ENCODE measurements at regions not wholly inside any gene's neighbourhood (a gene's known extent, or its start where the extent isn't known, plus 50 kb on each side); places are given as distances from the start of the nearest gene placed in this dataset.

- no peak for TF ChIP-seq ZNF41 (CRISPR knock-in tag; conservative IDR thresholded peaks at IDR 0.05)
- TF ChIP-seq SIRT6 (IDR thresholded peaks at IDR 0.05; ENCODE audit: low read depth, low read length), result no peak
- TF ChIP-seq, protein P1, sequence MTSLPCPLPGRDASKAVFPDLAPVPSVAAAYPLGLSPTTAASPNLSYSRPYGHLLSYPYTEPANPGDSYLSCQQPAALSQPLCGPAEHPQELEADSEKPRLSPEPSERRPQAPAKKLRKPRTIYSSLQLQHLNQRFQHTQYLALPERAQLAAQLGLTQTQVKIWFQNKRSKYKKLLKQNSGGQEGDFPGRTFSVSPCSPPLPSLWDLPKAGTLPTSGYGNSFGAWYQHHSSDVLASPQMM (CRISPR knock-in tag; IDR thresholded peaks at IDR 0.05), result no peak
- no peak for TF ChIP-seq HDAC3 (IDR thresholded peaks at IDR 0.05; ENCODE audit: borderline replicate concordance, partially characterized antibody)
- no peak for TF ChIP-seq CREB1 (IDR thresholded peaks at IDR 0.05)
- no peak for TF ChIP-seq CREB1 (CRISPR knock-in tag; IDR thresholded peaks at IDR 0.05)
- no peak for TF ChIP-seq E2F4 (CRISPR knock-in tag; IDR thresholded peaks at IDR 0.05; ENCODE audit: low read depth)
- TF ChIP-seq ZNF253 (CRISPR knock-in tag; conservative IDR thresholded peaks at IDR 0.05), result no peak
These were observed 287.8 kb downstream of the LMX1A start for GRCh38 chr1:165068741-165069140.
